ENCODE measurements at regions not wholly inside any gene's neighbourhood (a gene's known extent, or its start where the extent isn't known, plus 50 kb on each side); places are given as distances from the start of the nearest gene placed in this dataset.

DNA sequence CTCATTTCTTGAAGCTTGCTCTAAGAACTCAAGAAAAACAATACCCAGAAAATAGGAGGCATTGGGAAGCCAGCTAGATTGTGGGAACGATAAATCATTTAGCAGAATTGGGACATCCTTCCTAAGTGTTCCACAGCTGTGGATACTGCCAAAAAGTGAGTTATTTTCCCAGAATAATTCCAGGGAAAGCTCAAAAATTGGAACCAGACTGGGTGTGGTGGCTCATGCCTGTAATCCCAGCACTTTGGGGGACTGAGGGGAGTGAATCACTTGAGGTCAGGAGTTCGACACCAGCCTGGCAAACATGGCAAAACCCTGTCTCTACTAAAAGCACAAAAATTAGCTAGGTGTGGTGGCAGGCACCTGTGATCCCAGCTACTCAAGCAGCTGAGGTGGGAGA is 68.2 kb upstream of the GK2 start:
- H3K4me3 ChIP-seq = no peak overlapping the region
- no peak for DNase-seq
- H3K36me3 ChIP-seq = no peaks in the 10 kb centered on the region
- TF ChIP-seq, protein P1, sequence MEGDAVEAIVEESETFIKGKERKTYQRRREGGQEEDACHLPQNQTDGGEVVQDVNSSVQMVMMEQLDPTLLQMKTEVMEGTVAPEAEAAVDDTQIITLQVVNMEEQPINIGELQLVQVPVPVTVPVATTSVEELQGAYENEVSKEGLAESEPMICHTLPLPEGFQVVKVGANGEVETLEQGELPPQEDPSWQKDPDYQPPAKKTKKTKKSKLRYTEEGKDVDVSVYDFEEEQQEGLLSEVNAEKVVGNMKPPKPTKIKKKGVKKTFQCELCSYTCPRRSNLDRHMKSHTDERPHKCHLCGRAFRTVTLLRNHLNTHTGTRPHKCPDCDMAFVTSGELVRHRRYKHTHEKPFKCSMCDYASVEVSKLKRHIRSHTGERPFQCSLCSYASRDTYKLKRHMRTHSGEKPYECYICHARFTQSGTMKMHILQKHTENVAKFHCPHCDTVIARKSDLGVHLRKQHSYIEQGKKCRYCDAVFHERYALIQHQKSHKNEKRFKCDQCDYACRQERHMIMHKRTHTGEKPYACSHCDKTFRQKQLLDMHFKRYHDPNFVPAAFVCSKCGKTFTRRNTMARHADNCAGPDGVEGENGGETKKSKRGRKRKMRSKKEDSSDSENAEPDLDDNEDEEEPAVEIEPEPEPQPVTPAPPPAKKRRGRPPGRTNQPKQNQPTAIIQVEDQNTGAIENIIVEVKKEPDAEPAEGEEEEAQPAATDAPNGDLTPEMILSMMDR (IDR thresholded peaks at IDR 0.05) = no peak
- TF ChIP-seq POLR2A (IDR thresholded peaks at IDR 0.05) (no peak), EP300 (IDR thresholded peaks at IDR 0.05) (no peak)
- H3K9me3 ChIP-seq = no peaks in the 10 kb centered on the region
- WGBS, 3 donors = 83 to 91% (median 90%) methylated on average over 2 of the region's 2 CpGs
- no peaks in the 10 kb centered on the region for H3K4me1 ChIP-seq (ENCODE audit: insufficient read depth)
- no peaks in the 10 kb centered on the region for H3K27me3 ChIP-seq
- intact Hi-C loops (cut with DNase I) = no loop called here
- no peak overlapping the region for H3K27ac ChIP-seq

DNA sequence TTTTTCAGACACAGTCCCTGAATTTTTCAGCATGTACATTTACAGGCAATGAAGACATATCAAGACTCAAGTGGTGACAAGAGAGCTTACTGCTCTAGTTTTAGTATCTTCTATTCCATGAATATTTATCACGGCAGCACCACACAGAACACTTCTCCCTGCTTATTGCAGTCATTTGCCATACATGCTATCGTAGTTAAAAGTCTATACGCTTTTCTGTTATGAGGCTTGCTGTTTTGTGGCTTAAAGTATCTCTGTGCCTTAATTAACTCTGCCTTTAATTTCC is 65.4 kb upstream of the GK2 start:
- Histone ChIP-seq H3K27me3 (no peaks in the 10 kb centered on the region), H3K36me3 (no peaks in the 10 kb centered on the region), H3K4me1 (ENCODE audit: insufficient read depth) (no peaks in the 10 kb centered on the region), H3K4me3 (no peak overlapping the region), H3K9me3 (no peaks in the 10 kb centered on the region), H3K27ac (no peak overlapping the region)
- 84 to 91% (median 89%) methylated on average over 3 of the region's 3 CpGs for WGBS, 3 donors
- intact Hi-C loops (cut with DNase I) = no loop called here
- no peak for DNase-seq
- TF ChIP-seq EP300 (IDR thresholded peaks at IDR 0.05) (no peak), POLR2A (IDR thresholded peaks at IDR 0.05) (no peak)
- TF ChIP-seq, protein P1 (IDR thresholded peaks at IDR 0.05) = no peak

DNA sequence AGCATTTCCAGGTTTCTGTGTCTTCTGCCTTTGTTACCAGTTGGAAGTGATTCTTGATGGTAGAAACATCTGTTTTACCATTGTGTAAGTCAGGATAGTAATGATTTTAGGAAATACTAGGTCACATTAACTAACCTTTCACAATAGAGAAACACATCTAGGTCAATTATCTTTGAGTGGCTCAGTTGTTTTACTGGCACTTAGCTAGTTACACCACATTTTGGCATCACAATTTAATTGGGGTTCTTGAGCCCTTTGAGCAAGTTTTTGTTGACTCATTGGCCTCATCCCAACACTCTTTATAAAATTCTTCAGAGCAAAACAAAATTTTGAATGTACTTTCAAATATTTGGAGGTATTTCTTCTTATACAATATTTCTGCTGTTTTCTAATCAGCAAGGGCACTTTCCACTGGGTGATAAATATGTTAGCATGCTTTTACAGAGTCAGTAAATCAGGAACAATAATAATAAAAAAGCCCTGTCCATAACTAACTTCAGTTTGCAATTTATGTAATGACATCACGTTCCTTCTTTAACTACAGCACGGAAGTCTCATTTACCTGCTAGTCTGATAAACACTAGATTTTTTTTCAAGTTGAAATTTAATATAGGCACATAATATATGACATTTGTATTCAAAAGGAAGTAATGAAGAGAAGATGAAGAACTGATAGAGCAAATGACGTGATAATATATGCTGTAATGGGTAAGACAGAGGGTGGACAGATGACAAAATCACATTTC is 64.8 kb upstream of the GK2 start:
- Histone ChIP-seq H3K9me3 (no peaks in the 10 kb centered on the region), H3K27ac (no peak overlapping the region), H3K36me3 (no peaks in the 10 kb centered on the region), H3K27me3 (no peaks in the 10 kb centered on the region), H3K4me3 (no peak overlapping the region), H3K4me1 (ENCODE audit: insufficient read depth) (no peaks in the 10 kb centered on the region)
- DNase-seq = no peak
- TF ChIP-seq POLR2A (IDR thresholded peaks at IDR 0.05) (no peak), EP300 (IDR thresholded peaks at IDR 0.05) (no peak)
- TF ChIP-seq, protein P1 (IDR thresholded peaks at IDR 0.05) = no peak
- intact Hi-C loops (cut with DNase I) = no loop called here
- WGBS, 3 donors = 69 to 75% (median 73%) methylated on average over 3 of the region's 3 CpGs

DNA sequence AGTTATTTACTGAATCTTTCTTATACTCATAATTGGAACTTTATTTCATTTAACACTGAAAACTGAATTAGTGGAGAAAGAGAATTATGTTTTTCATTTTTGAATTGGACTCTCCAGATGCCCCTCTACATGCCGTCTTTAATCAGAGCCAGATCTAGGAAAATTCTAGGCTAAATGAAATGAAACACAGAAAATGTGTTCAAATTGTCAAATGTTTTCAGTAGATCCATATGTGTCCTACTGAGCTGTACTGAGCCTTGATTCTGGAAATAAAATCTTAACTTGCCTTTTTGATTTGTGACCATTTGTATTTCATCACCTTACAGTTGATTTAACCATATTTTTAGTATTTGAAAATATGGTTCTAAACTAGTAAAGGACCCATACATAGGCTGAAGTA is 64.0 kb upstream of the GK2 start:
- H3K9me3 ChIP-seq = no peaks in the 10 kb centered on the region
- intact Hi-C loops (cut with DNase I) = no loop called here
- H3K36me3 ChIP-seq = no peaks in the 10 kb centered on the region
- no peak for DNase-seq
- no peaks in the 10 kb centered on the region for H3K27me3 ChIP-seq
- H3K4me1 ChIP-seq (ENCODE audit: insufficient read depth) = no peaks in the 10 kb centered on the region
- H3K4me3 ChIP-seq = no peak overlapping the region
- H3K27ac ChIP-seq = no peak overlapping the region
- TF ChIP-seq POLR2A (IDR thresholded peaks at IDR 0.05) = no peak
- TF ChIP-seq, protein P1 (IDR thresholded peaks at IDR 0.05) = no peak
- no peak for TF ChIP-seq EP300 (IDR thresholded peaks at IDR 0.05)
- 73 to 88% (median 78%) methylated on average over 1 of the region's 1 CpG for WGBS, 3 donors

Measured in ovary (tissue), 7 donors.